IMR-90 (cell line): ENCODE measurements at regions not wholly inside any gene's neighbourhood (a gene's known extent, or its start where the extent isn't known, plus 50 kb on each side); places are given as distances from the start of the nearest gene placed in this dataset.

Experiments
- ATAC-seq: fragments of 200-7000 bp; cut with Tn5 transposase; 2 replicates; pipeline ENCODE4 v1.9.1; 2020; ENCODE audit warnings: low read depth, mild to moderate bottlenecking, moderate library complexity
- BruUV-seq: library from RNA; stranded (reverse); fragments of 400-500 nt; replicated peaks from 2 replicates; lab custom pipeline; 2021; lab: Mats Ljungman, UMichigan
- CTCF ChIA-PET: fragments of 300-600 bp; formaldehyde crosslinking; extraction: SDS; loops from one replicate; lab custom pipeline; 2021; ENCODE audit warnings: antibody characterized with exemption; lab: Yijun Ruan, JAX
- POLR2A ChIA-PET: fragments of 300-600 bp; sonication (Branson Sonifier 250); formaldehyde crosslinking; loops from one replicate; lab custom pipeline; 2022; ENCODE audit warnings: antibody characterized with exemption; ENCODE audit not compliant: unreplicated experiment; lab: Charles Lee
- DNase-seq: peaks from one replicate; pipeline ENCODE4 v3.0.0; 2013
- H2AFZ ChIP-seq: replicated peaks from 2 replicates; pipeline ENCODE3; 2013; ENCODE audit warnings: low read length, mild to moderate bottlenecking; ENCODE audit not compliant: poor library complexity
- H2AK5ac ChIP-seq: 2 replicates; pipeline ENCODE4 v1.6.1; 2013; ENCODE audit warnings: low read depth, low read length, inconsistent platforms
- H2AK9ac ChIP-seq: replicated peaks from 2 replicates; pipeline ENCODE3; 2013; ENCODE audit warnings: mild to moderate bottlenecking, low read depth, low read length, moderate library complexity; ENCODE audit not compliant: poor library complexity
- H2BK120ac ChIP-seq: 2 replicates; pipeline ENCODE4 v1.6.1; 2013; ENCODE audit warnings: low read depth, low read length, inconsistent platforms
- H2BK15ac ChIP-seq: 3 replicates; pipeline ENCODE4 v1.6.1; 2013; ENCODE audit warnings: low read depth, low read length, inconsistent platforms
- H2BK20ac ChIP-seq: 2 replicates; pipeline ENCODE4 v1.6.1; 2013; ENCODE audit warnings: low read depth, mild to moderate bottlenecking, inconsistent platforms, low read length, moderate library complexity
- H2BK5ac ChIP-seq: 2 replicates; pipeline ENCODE4 v1.6.1; 2013; ENCODE audit warnings: mild to moderate bottlenecking, low read depth, low read length, inconsistent platforms; ENCODE audit not compliant: poor library complexity, severe bottlenecking
- H3K14ac ChIP-seq: replicated peaks from 2 replicates; pipeline ENCODE4 v1.6.1; 2013; ENCODE audit warnings: low read depth, low read length, inconsistent platforms
- H3K18ac ChIP-seq: 2 replicates; pipeline ENCODE4 v1.6.1; 2013; ENCODE audit warnings: low read depth, low read length, control low read depth
- H3K23ac ChIP-seq: 2 replicates; pipeline ENCODE4 v1.6.1; 2013; ENCODE audit warnings: low read depth, low read length, inconsistent platforms
- H3K27ac ChIP-seq: 2 replicates; pipeline ENCODE4 v1.5.1; 2013; ENCODE audit warnings: mild to moderate bottlenecking, control low read depth, low read length; ENCODE audit not compliant: insufficient read depth
- H3K27me3 ChIP-seq: 2 replicates; pipeline ENCODE4 v1.6.1; 2013; ENCODE audit warnings: low read length; ENCODE audit not compliant: control insufficient read depth, insufficient read depth
- H3K36me3 ChIP-seq: 2 replicates; pipeline ENCODE4 v1.6.1; 2013; ENCODE audit warnings: low read length, mixed read lengths; ENCODE audit not compliant: control insufficient read depth, insufficient read depth
- H3K4ac ChIP-seq: 2 replicates; pipeline ENCODE4 v1.6.1; 2013; ENCODE audit warnings: low read depth, low read length, inconsistent platforms
- H3K4me1 ChIP-seq: 2 replicates; pipeline ENCODE4 v1.6.1; 2013; ENCODE audit warnings: low read length, mixed read lengths; ENCODE audit not compliant: control insufficient read depth, insufficient read depth
- H3K4me2 ChIP-seq: 2 replicates; pipeline ENCODE4 v1.6.1; 2013; ENCODE audit warnings: low read depth, mild to moderate bottlenecking, control low read depth, low read length, moderate library complexity
- H3K4me3 ChIP-seq: 2 replicates; pipeline ENCODE4 v1.5.1; 2013; ENCODE audit warnings: low read depth, mild to moderate bottlenecking, control low read depth, low read length, moderate library complexity; ENCODE audit not compliant: insufficient read depth
- H3K56ac ChIP-seq: 2 replicates; pipeline ENCODE4 v1.6.1; 2013; ENCODE audit warnings: low read length, inconsistent platforms; ENCODE audit not compliant: insufficient read depth; ENCODE audit errors: extremely low read depth
- H3K79me1 ChIP-seq, 2 experiments: 2 replicates each; pipeline ENCODE4 v1.6.1; 2013; ENCODE audit warnings: low read length in 2 of 2, inconsistent platforms in 1 of 2, low read depth in 1 of 2
- H3K9ac ChIP-seq: 2 replicates; pipeline ENCODE4 v1.6.1; 2013; ENCODE audit warnings: low read depth, low read length, control low read depth
- H3K9me1 ChIP-seq: 2 replicates; pipeline ENCODE4 v1.6.1; 2013; ENCODE audit warnings: low read length, inconsistent platforms; ENCODE audit not compliant: insufficient read depth
- H3K9me3 ChIP-seq: 2 replicates; pipeline ENCODE4 v1.6.1; 2013; ENCODE audit warnings: low read length; ENCODE audit not compliant: control insufficient read depth, insufficient read depth
- H4K20me1 ChIP-seq: 2 replicates; pipeline ENCODE4 v1.6.1; 2013; ENCODE audit warnings: low read length, inconsistent platforms; ENCODE audit not compliant: insufficient read depth
- H4K5ac ChIP-seq: 2 replicates; pipeline ENCODE4 v1.6.1; 2013; ENCODE audit warnings: mild to moderate bottlenecking, low read depth, low read length, control low read depth
- H4K8ac ChIP-seq, 2 experiments: 2 replicates each; pipeline ENCODE4 v1.6.1; 2013; ENCODE audit warnings: low read depth in 2 of 2, low read length in 2 of 2, control low read depth in 1 of 2, inconsistent platforms in 1 of 2
- H4K91ac ChIP-seq: 2 replicates; pipeline ENCODE4 v1.6.1; 2013; ENCODE audit warnings: low read depth, low read length, inconsistent platforms; ENCODE audit not compliant: insufficient read depth
- CEBPB ChIP-seq: IDR thresholded peaks from 2 replicates; pipeline ENCODE4 v1.6.1; 2012; ENCODE audit warnings: low read depth, low read length, improper control_type of control experiment
- MXI1 ChIP-seq: IDR thresholded peaks from 2 replicates; pipeline ENCODE4 v1.6.1; 2012; ENCODE audit warnings: low read depth, mild to moderate bottlenecking, low read length, moderate library complexity, borderline replicate concordance
- POLR2A ChIP-seq: IDR thresholded peaks from 2 replicates; pipeline ENCODE4 v1.6.1; 2012; ENCODE audit warnings: mild to moderate bottlenecking, low read depth, low read length
- RAD21 ChIP-seq: IDR thresholded peaks from 2 replicates; pipeline ENCODE4 v1.6.1; 2012; ENCODE audit warnings: low read length, improper control_type of control experiment
- WGBS, 2 experiments: methylation state at CpG; one replicate each; pipeline versions ENCODE4 v1.1.5 to v1.1.7; 2013; ENCODE audit warnings: missing lambda C conversion rate in 2 of 2; ENCODE audit not compliant: insufficient read length in 1 of 2; ENCODE audit errors: extremely low coverage in 2 of 2; 5-methylcytosine and 5-hydroxymethylcytosine counted together
- dilution Hi-C: fragments of 300-500 bp; cut with HindIII; formaldehyde crosslinking; loops from one replicate; pipeline ENCODE4 v1.14.3; 2018; ENCODE audit warnings: low sequenced_read_pairs; ENCODE audit not compliant: unreplicated experiment
- in situ Hi-C: fragments of 300-500 bp; cut with MboI; formaldehyde crosslinking; loops from 3 replicates; pipeline ENCODE4 v1.14.3; 2019; ENCODE audit warnings: low sequenced_read_pairs, inconsistent platforms, mixed read lengths
- intact Hi-C: fragments of 100-400 bp; cut with micrococcal nuclease; formaldehyde crosslinking; loops from 2 replicates; pipeline ENCODE4 v1.10.0; 2022
- TF ChIP-seq, protein P1 (sequence below): conservative IDR thresholded peaks from 2 replicates; pipeline ENCODE4 v1.5.1; 2012; ENCODE audit warnings: mild to moderate bottlenecking, low read depth, low read length, improper control_type of control experiment

DNA sequence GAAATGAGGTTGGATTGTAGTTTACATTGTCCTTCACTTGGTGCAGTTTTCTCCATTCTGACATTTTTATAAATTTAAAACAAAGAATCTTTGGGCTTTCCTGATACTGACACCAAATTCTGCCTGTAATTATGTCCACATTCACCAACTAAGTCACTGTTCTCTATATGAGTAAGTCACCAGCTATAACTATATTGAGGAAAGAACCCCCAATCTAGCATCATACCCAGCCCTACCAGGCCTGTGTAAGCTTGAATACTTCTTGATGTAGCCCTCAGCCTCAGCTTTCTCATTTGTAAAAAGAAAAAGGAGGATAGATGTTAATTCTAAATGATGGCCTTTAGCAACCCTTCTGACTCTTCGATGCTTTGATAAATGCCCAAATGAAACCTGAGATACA, 112.7 kb upstream of the FST start:
- Histone ChIP-seq H3K79me1 (no peaks in the 10 kb centered on the region; a peak in 2 of 4 replicates), H2BK5ac (peak overlapping the region; percentile 62), H2AK5ac (peak overlapping the region; percentile 86), H2AK9ac (no peak overlapping the region), H3K9me1 (0 out of 2 replicates have a peak, but pooled peaks cover 2% of the 10 kb centered on the region), H4K20me1 (no peaks in the 10 kb centered on the region), H4K5ac (peak overlapping the region; percentile 81; the same call in 1 of the 2 replicates), H2BK120ac (peak overlapping the region; percentile 92), H3K27me3 (no peaks in the 10 kb centered on the region), H3K36me3 (no peaks in the 10 kb centered on the region), H3K9ac (no peak overlapping the region), H3K18ac (peak overlapping the region; percentile 94; the same call in 1 of the 2 replicates), H3K4me1 (peaks cover 7% of the 10 kb centered on the region; the same call in 1 of the 2 replicates), H3K4me3 (no peak overlapping the region), H3K23ac (peak overlapping the region; percentile 8; the same call in 1 of the 2 replicates), H3K14ac (peak overlapping the region; percentile 67), H3K56ac (no peak overlapping the region), H2BK15ac (peak overlapping the region; percentile 55), H2AFZ (no peak overlapping the region), H3K4ac (peak overlapping the region; percentile 89; the same call in 1 of the 2 replicates), H3K27ac (no peak overlapping the region), H4K91ac (peak overlapping the region; percentile 73), H2BK20ac (peak overlapping the region; percentile 94; the same call in 1 of the 2 replicates), H3K4me2 (no peak overlapping the region), H3K9me3 (no peaks in the 10 kb centered on the region), H4K8ac (peak overlapping the region; percentile 54 to 80)
- no peak for DNase-seq
- POLR2A ChIA-PET: no interaction called here
- in situ Hi-C loops (no loop called here), intact Hi-C loops (loop anchor here (10.0 kb wide), 1 partner anchor 193 kb away; no protein-coding TSS in a partner anchor), dilution Hi-C loops (no loop called here)
- no peak for TF ChIP-seq MXI1
- TF ChIP-seq, protein P1, sequence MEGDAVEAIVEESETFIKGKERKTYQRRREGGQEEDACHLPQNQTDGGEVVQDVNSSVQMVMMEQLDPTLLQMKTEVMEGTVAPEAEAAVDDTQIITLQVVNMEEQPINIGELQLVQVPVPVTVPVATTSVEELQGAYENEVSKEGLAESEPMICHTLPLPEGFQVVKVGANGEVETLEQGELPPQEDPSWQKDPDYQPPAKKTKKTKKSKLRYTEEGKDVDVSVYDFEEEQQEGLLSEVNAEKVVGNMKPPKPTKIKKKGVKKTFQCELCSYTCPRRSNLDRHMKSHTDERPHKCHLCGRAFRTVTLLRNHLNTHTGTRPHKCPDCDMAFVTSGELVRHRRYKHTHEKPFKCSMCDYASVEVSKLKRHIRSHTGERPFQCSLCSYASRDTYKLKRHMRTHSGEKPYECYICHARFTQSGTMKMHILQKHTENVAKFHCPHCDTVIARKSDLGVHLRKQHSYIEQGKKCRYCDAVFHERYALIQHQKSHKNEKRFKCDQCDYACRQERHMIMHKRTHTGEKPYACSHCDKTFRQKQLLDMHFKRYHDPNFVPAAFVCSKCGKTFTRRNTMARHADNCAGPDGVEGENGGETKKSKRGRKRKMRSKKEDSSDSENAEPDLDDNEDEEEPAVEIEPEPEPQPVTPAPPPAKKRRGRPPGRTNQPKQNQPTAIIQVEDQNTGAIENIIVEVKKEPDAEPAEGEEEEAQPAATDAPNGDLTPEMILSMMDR: no peak
- no peak for TF ChIP-seq POLR2A
- no peak for TF ChIP-seq RAD21
- TF ChIP-seq CEBPB: no peak
- ATAC-seq: no peak
- WGBS, 2 experiments: no CpG with 5 or more reads among the region's 1 CpG
- CTCF ChIA-PET: interaction anchor here (0.5 kb wide), 1 partner anchor 53 kb away, joined by 3 read pairs; no protein-coding TSS in a partner anchor
- no TSS peak for BruUV-seq
